HepG2 (cell line): ENCODE measurements at regions not wholly inside any gene's neighbourhood (a gene's known extent, or its start where the extent isn't known, plus 50 kb on each side); places are given as distances from the start of the nearest gene placed in this dataset.
"Not testable (repeated sequence)": the region's sequence is repeated elsewhere in the genome, so short reads cannot be mapped to it uniquely, and the experiment has no call there.

Source experiments
- ATAC-seq: fragments of 200-7000 bp; cut with Tn5 transposase; 3 replicates; pipeline ENCODE4 v1.9.1; 2020; ENCODE audit warnings: mild to moderate bottlenecking, moderate library complexity
- BruUV-seq: library from RNA; stranded (reverse); fragments of 400-500 nt; replicated peaks from 2 replicates; lab custom pipeline; 2021; lab: Mats Ljungman, UMichigan
- CTCF ChIA-PET: fragments of 300-600 bp; formaldehyde crosslinking; extraction: SDS; loops from one replicate; lab custom pipeline; 2021; ENCODE audit warnings: low total read pairs, inconsistent platforms, low intra/inter-chr PET ratio; lab: Yijun Ruan, JAX
- POLR2A ChIA-PET: fragments of 350-600 bp; sonication (Branson Sonifier 250); formaldehyde crosslinking; loops from one replicate; lab custom pipeline; 2020; ENCODE audit warnings: antibody characterized with exemption, inconsistent platforms; lab: Yijun Ruan, JAX
- DNase-seq: peaks from one replicate; pipeline ENCODE4 v3.0.0-alpha.2; 2015; ENCODE audit warnings: low spot score
- FAIRE-seq: peaks from 3 replicates; lab custom pipeline; 2011; peaks lifted over from hg19 to GRCh38; lab: Jason Lieb, UNC
- H2AFZ ChIP-seq: one replicate; pipeline ENCODE4 v1.6.1; 2011; ENCODE audit warnings: low read length, inconsistent platforms
- H3K27ac ChIP-seq: fragments of 300-600 bp; 3 replicates; pipeline ENCODE4 v1.8.0; 2011; ENCODE audit warnings: mixed run types, mild to moderate bottlenecking, mixed read lengths, low read length, inconsistent platforms; ENCODE audit not compliant: insufficient read depth; ENCODE audit errors: extremely low read length
- H3K27me3 ChIP-seq, 2 experiments: fragments of 200-600 bp in 1 of 2; 2 replicates in 1 of 2; 3 replicates in 1 of 2; pipeline versions ENCODE4 v1.6.0 to v1.8.0; 2011; ENCODE audit warnings: low read length in 2 of 2, mild to moderate bottlenecking in 2 of 2, moderate library complexity in 2 of 2, inconsistent platforms in 1 of 2; ENCODE audit not compliant: insufficient read depth in 2 of 2, control insufficient read depth in 1 of 2
- H3K36me3 ChIP-seq, 2 experiments: fragments of 200-600 bp in 1 of 2; replicated peaks in 1 of 2; 2 replicates in 1 of 2; 3 replicates in 1 of 2; pipeline versions ENCODE4 v1.5.1 to v1.8.0; 2011; ENCODE audit warnings: low read length in 2 of 2, inconsistent platforms in 1 of 2; ENCODE audit not compliant: insufficient read depth in 2 of 2, control insufficient read depth in 1 of 2
- H3K4me1 ChIP-seq: 2 replicates; pipeline ENCODE4 v1.5.1; 2012; ENCODE audit warnings: low read length, inconsistent platforms; ENCODE audit not compliant: insufficient read depth
- H3K4me2 ChIP-seq: 2 replicates; pipeline ENCODE4 v1.6.0; 2011; ENCODE audit warnings: low read depth, low read length, inconsistent platforms
- H3K4me3 ChIP-seq, 3 experiments: fragments of 200-600 bp in 1 of 3; sonication (generic), shearing (Covaris generic) in 1 of 3; replicated peaks in 1 of 3; 2 replicates each; pipeline ENCODE4 v1.5.1; 2011 to 2016; ENCODE audit warnings: low read length in 3 of 3, inconsistent platforms in 2 of 3, low read depth in 2 of 3, mild to moderate bottlenecking in 2 of 3, control low read depth in 1 of 3, mixed read lengths in 1 of 3; ENCODE audit not compliant: insufficient read depth in 1 of 3
- H3K79me2 ChIP-seq: one replicate; pipeline ENCODE4 v1.6.1; 2011; ENCODE audit warnings: low read length, inconsistent platforms; ENCODE audit not compliant: insufficient read depth
- H3K9ac ChIP-seq: 2 replicates; pipeline ENCODE4 v1.6.0; 2011; ENCODE audit warnings: mild to moderate bottlenecking, low read depth, low read length, inconsistent platforms; ENCODE audit not compliant: insufficient read depth
- H3K9me3 ChIP-seq: 2 replicates; pipeline ENCODE4 v1.5.1; 2012; ENCODE audit warnings: mild to moderate bottlenecking, low read length
- H4K20me1 ChIP-seq: 2 replicates; pipeline ENCODE4 v1.6.0; 2011; ENCODE audit warnings: inconsistent platforms, mild to moderate bottlenecking, low read length, moderate library complexity; ENCODE audit not compliant: insufficient read depth
- ADNP ChIP-seq: sonication (generic); formaldehyde crosslinking; IDR thresholded peaks from 2 replicates; pipeline ENCODE4 v1.4.0; 2020; ENCODE audit warnings: missing genetic modification reagents
- FOXC1 ChIP-seq: sonication (generic); formaldehyde crosslinking; IDR thresholded peaks from 2 replicates; pipeline ENCODE4 v1.8.0; 2022; ENCODE audit warnings: mild to moderate bottlenecking, missing genetic modification reagents, borderline replicate concordance
- IRF2 ChIP-seq: IDR thresholded peaks from 2 replicates; pipeline ENCODE4 v1.6.1; 2018; ENCODE audit warnings: missing genetic modification reagents, missing compliant biosample characterization
- NFYB ChIP-seq: sonication (generic); formaldehyde crosslinking; IDR thresholded peaks from 2 replicates; pipeline ENCODE4 v1.4.0; 2020; ENCODE audit warnings: missing genetic modification reagents
- RARG ChIP-seq: sonication (generic); formaldehyde crosslinking; IDR thresholded peaks from 2 replicates; pipeline ENCODE4 v1.4.0; 2020; ENCODE audit warnings: low read depth, mild to moderate bottlenecking, missing genetic modification reagents
- RXRB ChIP-seq: IDR thresholded peaks from 2 replicates; pipeline ENCODE4 v1.6.1; 2016; ENCODE audit warnings: borderline replicate concordance, missing genetic modification reagents, missing compliant biosample characterization
- ZNF550 ChIP-seq: sonication (generic); formaldehyde crosslinking; IDR thresholded peaks from 2 replicates; pipeline ENCODE4 v1.4.0; 2020; ENCODE audit warnings: mild to moderate bottlenecking, missing genetic modification reagents, borderline replicate concordance
- ZNF687 ChIP-seq: sonication (generic); formaldehyde crosslinking; IDR thresholded peaks from 2 replicates; pipeline ENCODE4 v1.5.1; 2020; ENCODE audit warnings: mild to moderate bottlenecking, missing genetic modification reagents, moderate library complexity
- WGBS: methylation state at CpG from one replicate; pipeline ENCODE4 v1.1.6; 2017; ENCODE audit warnings: low lambda C conversion rate; 5-methylcytosine and 5-hydroxymethylcytosine counted together
- in situ Hi-C: cut with HindIII; loops from 2 replicates; pipeline ENCODE4 v1.10.0; 2017; ENCODE audit warnings: low pct_unique_long_range_greater_than_20kb; ENCODE audit not compliant: extremely low pct_ligation_motif_present
- intact Hi-C: fragments of 100-400 bp; cut with micrococcal nuclease; formaldehyde crosslinking; loops from one replicate; pipeline ENCODE4 v1.10.0; 2022; ENCODE audit not compliant: unreplicated experiment
- TF ChIP-seq, protein P1 (sequence below): sonication (generic); formaldehyde crosslinking; conservative IDR thresholded peaks from 2 replicates; pipeline ENCODE4 v1.8.0; 2022; ENCODE audit warnings: mild to moderate bottlenecking, moderate library complexity, missing genetic modification reagents

GRCh38 chr16:16763449-16763848 is 384.5 kb downstream of the NPIPA7 start:
- ChIA-PET CTCF (no interaction called here), POLR2A (no interaction called here)
- in situ Hi-C loops (no loop called here), intact Hi-C loops (no loop called here)
- TF ChIP-seq ADNP (no peak), ZNF550 (CRISPR knock-in tag) (no peak), IRF2 (CRISPR knock-in tag) (no peak), ZNF687 (no peak), RXRB (CRISPR knock-in tag) (no peak), NFYB (no peak), FOXC1 (no peak), RARG (CRISPR knock-in tag) (no peak)
- TF ChIP-seq, protein P1, sequence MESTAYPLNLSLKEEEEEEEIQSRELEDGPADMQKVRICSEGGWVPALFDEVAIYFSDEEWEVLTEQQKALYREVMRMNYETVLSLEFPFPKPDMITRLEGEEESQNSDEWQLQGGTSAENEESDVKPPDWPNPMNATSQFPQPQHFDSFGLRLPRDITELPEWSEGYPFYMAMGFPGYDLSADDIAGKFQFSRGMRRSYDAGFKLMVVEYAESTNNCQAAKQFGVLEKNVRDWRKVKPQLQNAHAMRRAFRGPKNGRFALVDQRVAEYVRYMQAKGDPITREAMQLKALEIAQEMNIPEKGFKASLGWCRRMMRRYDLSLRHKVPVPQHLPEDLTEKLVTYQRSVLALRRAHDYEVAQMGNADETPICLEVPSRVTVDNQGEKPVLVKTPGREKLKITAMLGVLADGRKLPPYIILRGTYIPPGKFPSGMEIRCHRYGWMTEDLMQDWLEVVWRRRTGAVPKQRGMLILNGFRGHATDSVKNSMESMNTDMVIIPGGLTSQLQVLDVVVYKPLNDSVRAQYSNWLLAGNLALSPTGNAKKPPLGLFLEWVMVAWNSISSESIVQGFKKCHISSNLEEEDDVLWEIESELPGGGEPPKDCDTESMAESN (CRISPR knock-in tag): no peak
- no TSS peak for BruUV-seq
- no peak for DNase-seq
- Histone ChIP-seq H3K9me3 (no peaks in the 10 kb centered on the region), H3K4me3 (no peak overlapping the region), H3K27ac (no peak overlapping the region), H3K79me2 (no peaks in the 10 kb centered on the region), H4K20me1 (no peaks in the 10 kb centered on the region), H2AFZ (no peak overlapping the region), H3K36me3 (no peaks in the 10 kb centered on the region), H3K9ac (no peak overlapping the region), H3K27me3 (peaks cover 0 to 6% of the 10 kb centered on the region in 2 experiments; a peak in 1 of 5 replicates), H3K4me2 (no peak overlapping the region), H3K4me1 (no peaks in the 10 kb centered on the region)
- 4% methylated on average over 4 of the region's 4 CpGs for WGBS
- no peak for ATAC-seq
- no peak for FAIRE-seq

GRCh38 chr16:16770717-16771116 is 391.8 kb downstream of the NPIPA7 start:
- H3K4me2 ChIP-seq, POLR2A ChIA-PET, H3K9ac ChIP-seq, intact Hi-C loops, H4K20me1 ChIP-seq, H3K27ac ChIP-seq, H3K9me3 ChIP-seq, in situ Hi-C loops, BruUV-seq, FAIRE-seq, H3K36me3 ChIP-seq, H3K27me3 ChIP-seq, H3K4me3 ChIP-seq, H2AFZ ChIP-seq, ATAC-seq, DNase-seq, CTCF ChIA-PET, H3K79me2 ChIP-seq: not testable (repeated sequence)
- peaks cover 11% of the 10 kb centered on the region for H3K4me1 ChIP-seq
- WGBS: 0% methylated on average over 1 of the region's 1 CpG
